Smooth muscle cell (in vitro differentiated cells): ENCODE measurements at regions not wholly inside any gene's neighbourhood (a gene's known extent, or its start where the extent isn't known, plus 50 kb on each side); places are given as distances from the start of the nearest gene placed in this dataset.

ENCODE experiments used
- DNase-seq: peaks from one replicate; lab custom pipeline; 2025; ENCODE audit not compliant: unreplicated experiment; lab: John Stamatoyannopoulos, UW
- H2AFZ ChIP-seq: fragments of 200-600 bp; sonication (generic); 2 replicates; pipeline ENCODE4 v1.6.0; 2016; ENCODE audit warnings: antibody characterized with exemption, low read depth, mild to moderate bottlenecking
- H3F3A ChIP-seq: fragments of 200-600 bp; sonication (generic); 2 replicates; pipeline ENCODE4 v1.6.0; 2017; ENCODE audit warnings: antibody characterized with exemption, low read depth
- H3K27ac ChIP-seq: fragments of 200-600 bp; sonication (generic); 2 replicates; pipeline ENCODE4 v1.5.1; 2016; ENCODE audit warnings: low read depth, mild to moderate bottlenecking
- H3K27me3 ChIP-seq: fragments of 200-600 bp; sonication (generic); 2 replicates; pipeline ENCODE4 v1.6.1; 2016; ENCODE audit warnings: low read depth, mild to moderate bottlenecking
- H3K36me3 ChIP-seq: fragments of 200-600 bp; sonication (generic); 2 replicates; pipeline ENCODE4 v1.5.1; 2016; ENCODE audit warnings: low read depth
- H3K4me1 ChIP-seq: fragments of 200-600 bp; sonication (generic); 2 replicates; pipeline ENCODE4 v1.5.1; 2016; ENCODE audit warnings: low read depth
- H3K4me2 ChIP-seq: fragments of 200-600 bp; sonication (generic); 2 replicates; pipeline ENCODE4 v1.6.0; 2016; ENCODE audit warnings: mild to moderate bottlenecking
- H3K4me3 ChIP-seq: fragments of 200-600 bp; sonication (generic); 2 replicates; pipeline ENCODE4 v1.5.1; 2016; ENCODE audit warnings: mild to moderate bottlenecking
- H3K79me2 ChIP-seq: fragments of 200-600 bp; sonication (generic); 2 replicates; pipeline ENCODE4 v1.6.0; 2016; ENCODE audit warnings: low read depth, mild to moderate bottlenecking
- H3K9ac ChIP-seq: fragments of 200-600 bp; sonication (generic); 2 replicates; pipeline ENCODE4 v1.6.0; 2016; ENCODE audit warnings: low read depth
- H3K9me3 ChIP-seq: fragments of 200-600 bp; sonication (generic); replicated peaks from 2 replicates; pipeline ENCODE4 v1.5.1; 2016; ENCODE audit warnings: low read depth
- H4K20me1 ChIP-seq: fragments of 200-600 bp; sonication (generic); 2 replicates; pipeline ENCODE4 v1.6.0; 2016; ENCODE audit warnings: low read depth
- CTCF ChIP-seq: fragments of 200-600 bp; sonication (generic); IDR thresholded peaks from 2 replicates; pipeline ENCODE4 v1.5.1; 2017; ENCODE audit warnings: borderline replicate concordance, mild to moderate bottlenecking, antibody characterized with exemption; ENCODE audit not compliant: insufficient read depth, poor library complexity, severe bottlenecking
- WGBS: methylation state at CpG from one replicate; pipeline ENCODE4 v1.1.7; 2016; ENCODE audit warnings: low lambda C conversion rate; 5-methylcytosine and 5-hydroxymethylcytosine counted together

DNA sequence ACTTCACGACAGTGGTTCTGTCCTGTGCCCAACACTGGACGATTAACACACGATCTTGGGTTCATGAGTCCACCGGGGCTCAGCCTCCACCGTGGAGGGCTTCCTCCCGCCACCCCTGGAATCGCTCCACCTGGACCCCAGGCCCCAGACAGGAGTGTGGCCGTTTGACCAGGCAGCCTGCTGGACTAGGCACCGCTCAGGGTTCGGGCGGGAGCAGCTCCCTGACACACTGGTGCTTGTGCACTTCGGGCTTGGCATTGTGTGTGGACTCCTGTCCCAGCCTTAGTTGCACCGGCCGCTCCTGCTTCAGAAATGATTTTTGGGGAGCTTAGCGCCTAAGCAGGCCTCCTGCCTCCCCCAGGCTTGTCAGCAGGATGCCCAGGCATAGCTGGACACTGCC, 617.4 kb upstream of the SALL3 start:
- H2AFZ ChIP-seq: no peak overlapping the region
- TF ChIP-seq CTCF: no peak
- no peak for DNase-seq

DNA sequence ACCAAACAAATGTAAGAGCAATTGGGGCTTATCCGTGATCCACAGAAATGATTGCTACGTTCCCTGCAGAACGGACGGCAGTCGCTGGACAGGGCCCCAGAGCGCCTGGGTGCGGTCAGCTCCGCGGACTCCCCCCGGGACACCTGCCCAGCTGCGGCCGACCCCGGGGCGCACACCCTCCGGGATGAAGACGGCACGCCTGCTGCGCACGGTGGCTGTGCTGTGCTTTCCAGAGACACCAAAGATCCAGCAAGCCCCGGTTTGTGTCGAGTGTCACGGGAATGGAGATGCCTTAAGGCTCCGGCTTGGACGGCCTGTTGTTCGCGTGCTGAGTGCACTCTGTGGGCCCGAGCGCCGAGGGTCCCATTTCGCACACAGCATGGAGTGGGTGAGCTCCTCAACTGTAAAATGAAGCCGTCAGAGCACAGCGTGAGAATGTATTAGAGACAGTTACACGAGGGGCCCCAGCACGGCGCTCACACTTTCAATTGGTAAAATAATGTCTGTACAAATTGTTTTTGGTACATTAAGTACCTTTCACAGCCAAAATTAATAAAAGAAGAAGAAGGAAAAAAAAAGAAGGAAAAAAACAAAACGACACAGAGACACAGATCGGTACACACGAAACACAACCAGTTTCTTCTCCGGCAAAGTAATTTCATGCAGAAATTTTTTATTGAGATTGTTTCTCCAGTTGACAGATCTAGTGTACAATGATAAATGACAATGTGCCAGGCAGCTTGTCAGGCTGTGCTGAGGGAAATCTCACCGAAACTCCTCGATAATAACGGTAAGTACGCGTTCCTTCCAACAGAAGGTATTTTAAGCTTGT, 615.8 kb upstream of the SALL3 start:
- Histone ChIP-seq H2AFZ (no peak overlapping the region), H3K36me3 (no peaks in the 10 kb centered on the region), H3K79me2 (no peaks in the 10 kb centered on the region), H3K4me3 (no peak overlapping the region), H3K9me3 (no peaks in the 10 kb centered on the region), H3K27ac (no peak overlapping the region), H3K27me3 (no peaks in the 10 kb centered on the region), H3K4me2 (no peak overlapping the region), H3F3A (no peaks in the 10 kb centered on the region), H4K20me1 (no peaks in the 10 kb centered on the region), H3K4me1 (no peaks in the 10 kb centered on the region), H3K9ac (no peak overlapping the region)
- WGBS: 95% methylated on average over 44 of the region's 44 CpGs
- DNase-seq: no peak
- no peak for TF ChIP-seq CTCF

More for the DNA sequence above, 617.4 kb upstream of the SALL3 start:
- Histone ChIP-seq H3K79me2 (no peaks in the 10 kb centered on the region), H3K36me3 (no peaks in the 10 kb centered on the region), H3K4me1 (no peaks in the 10 kb centered on the region), H3K9me3 (no peaks in the 10 kb centered on the region), H3K27me3 (no peaks in the 10 kb centered on the region), H3F3A (no peaks in the 10 kb centered on the region), H3K4me3 (no peak overlapping the region), H4K20me1 (no peaks in the 10 kb centered on the region), H3K4me2 (no peak overlapping the region), H3K9ac (no peak overlapping the region), H3K27ac (no peak overlapping the region)
- WGBS: 93% methylated on average over 15 of the region's 15 CpGs

GRCh38 chr18:78364388-78364960, 615.1 kb upstream of the SALL3 start:
- Histone ChIP-seq H3F3A (no peaks in the 10 kb centered on the region), H3K9ac (no peak overlapping the region), H3K27me3 (no peaks in the 10 kb centered on the region)

More at GRCh38 chr18:78364388-78364960, 615.1 kb upstream of the SALL3 start:
- Histone ChIP-seq H3K36me3 (no peaks in the 10 kb centered on the region), H3K9me3 (no peaks in the 10 kb centered on the region), H4K20me1 (no peaks in the 10 kb centered on the region), H3K4me1 (no peaks in the 10 kb centered on the region), H2AFZ (no peak overlapping the region), H3K27ac (no peak overlapping the region), H3K4me3 (no peak overlapping the region), H3K4me2 (no peak overlapping the region), H3K79me2 (no peaks in the 10 kb centered on the region)
- no peak for TF ChIP-seq CTCF
- 85% methylated on average over 13 of the region's 13 CpGs for WGBS
- DNase-seq: no peak
